Left ventricle myocardium superior (tissue), 1 donor: ENCODE measurements at regions not wholly inside any gene's neighbourhood (a gene's known extent, or its start where the extent isn't known, plus 50 kb on each side); places are given as distances from the start of the nearest gene placed in this dataset.

Source experiments
- ATAC-seq: fragments of 200-7000 bp; cut with Tn5 transposase; one replicate; pipeline ENCODE4 v1.9.1; 2020; ENCODE audit warnings: mild to moderate bottlenecking, moderate library complexity
- DNase-seq: peaks from one replicate; pipeline ENCODE4 v3.0.0-alpha.2; 2020
- intact Hi-C: fragments of 100-400 bp; cut with micrococcal nuclease; formaldehyde crosslinking; loops from one replicate; pipeline ENCODE4 v1.11.0; 2022
- donor health status: DM: no; HTN: yes; CAD: no; lungs with severe emphysema.

DNA sequence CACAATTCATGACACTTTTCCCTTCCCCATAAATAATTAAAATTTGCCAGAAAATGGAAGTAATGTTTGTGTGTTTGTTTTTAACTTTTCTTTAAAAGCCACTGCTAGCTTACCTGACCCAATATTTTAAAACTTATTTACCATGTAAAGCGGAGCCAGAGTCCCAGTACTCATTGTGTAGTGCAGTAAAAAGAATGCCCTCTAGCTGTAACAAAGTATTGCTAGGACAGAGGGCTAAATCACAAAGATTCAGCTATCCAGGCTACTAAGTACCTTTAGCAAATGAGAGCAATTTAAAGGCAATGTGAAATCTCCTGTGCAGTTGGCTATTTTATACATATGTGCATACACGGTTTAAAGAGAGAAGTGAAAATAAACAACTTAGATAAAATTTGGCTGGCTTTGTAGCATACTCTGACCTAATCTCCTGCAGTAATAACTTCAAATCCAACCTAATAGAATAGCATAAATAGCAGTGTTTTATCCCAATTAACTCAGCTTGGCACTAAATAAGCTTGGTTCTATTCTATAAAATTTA, 997.4 kb upstream of the PIK3C3 start:
- no peak for DNase-seq
- ATAC-seq = no peak
- intact Hi-C loops = no loop called here

DNA sequence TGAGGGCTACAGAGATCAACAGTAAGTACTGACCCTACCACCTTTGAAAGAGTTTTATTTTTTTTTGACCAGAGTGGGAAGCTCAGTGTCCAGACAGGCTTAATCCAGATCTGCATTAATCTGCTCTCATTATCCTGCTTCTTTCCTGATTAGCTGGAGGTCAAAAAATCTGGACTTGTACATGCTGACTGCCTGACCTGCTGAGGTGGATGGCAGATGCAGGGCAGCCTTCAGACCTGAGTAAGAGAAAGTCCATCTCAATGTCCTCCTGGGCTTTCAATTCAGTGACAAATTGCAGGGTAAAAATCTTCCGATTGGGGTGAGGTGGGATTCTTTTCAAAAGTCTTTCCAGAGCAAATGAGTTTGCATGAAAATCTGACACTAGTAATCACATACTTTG, 998.8 kb upstream of the PIK3C3 start:
- intact Hi-C loops = no loop called here
- DNase-seq (no peak), ATAC-seq (no peak)

DNA sequence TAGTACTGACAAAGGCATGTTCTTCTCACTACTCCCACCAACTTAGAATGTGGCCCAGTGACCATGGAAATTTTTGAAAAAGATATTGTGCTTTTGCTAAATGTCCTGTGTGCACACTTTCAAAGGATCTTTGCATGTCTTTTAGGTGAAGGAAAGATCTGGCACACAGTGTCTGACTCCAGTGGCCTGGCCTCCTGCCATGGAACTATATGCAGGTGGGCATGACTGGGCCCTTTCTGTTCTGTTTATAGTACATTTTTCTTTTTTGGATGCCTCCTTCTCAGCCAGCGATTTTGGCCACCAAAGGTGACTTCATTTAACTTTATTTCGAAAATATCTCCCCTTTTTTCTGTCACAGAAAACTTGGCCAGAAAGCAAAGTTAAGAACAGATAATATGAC, 999.7 kb upstream of the PIK3C3 start:
- DNase-seq = no peak
- ATAC-seq = no peak
- intact Hi-C loops = no loop called here

DNA sequence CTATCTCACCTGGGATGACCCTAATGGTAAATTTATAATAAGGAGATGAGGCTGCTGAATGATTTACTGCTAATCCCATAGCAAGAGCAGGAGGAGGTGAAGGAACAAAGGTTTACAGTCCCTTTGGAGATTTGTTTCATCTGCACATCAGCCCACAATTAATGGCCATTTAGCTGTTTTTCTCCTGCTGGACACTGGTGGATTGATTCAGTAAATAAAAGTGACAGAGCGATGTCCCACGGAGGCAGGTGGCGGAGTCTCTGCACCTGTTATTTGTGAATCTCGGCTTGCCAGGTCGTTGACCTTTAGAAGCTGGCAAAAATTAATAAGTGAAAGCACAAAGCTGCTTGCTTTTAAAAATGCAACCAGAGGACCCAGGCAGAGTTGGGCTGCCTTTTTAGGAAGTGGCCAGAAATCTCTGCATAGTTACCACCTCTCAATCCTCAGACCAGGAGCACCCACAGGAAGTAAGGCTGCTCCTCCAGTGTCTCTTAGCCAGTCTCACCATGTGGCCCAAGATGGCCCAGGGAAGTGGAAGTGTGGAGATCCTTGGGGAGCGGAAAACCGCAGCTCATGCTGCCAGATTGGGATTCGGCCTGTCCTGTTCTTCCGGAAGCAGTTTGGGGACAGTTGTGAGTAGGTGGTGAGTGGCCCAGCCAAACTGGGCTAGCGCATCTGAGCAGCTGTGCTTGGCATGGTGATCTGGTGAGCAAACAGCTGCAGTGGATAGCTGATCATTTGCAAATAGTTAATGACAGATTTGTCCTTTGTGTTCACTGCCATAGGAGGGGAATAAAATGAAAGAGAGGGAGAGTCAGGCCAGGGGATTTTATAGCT, 1005.7 kb upstream of the PIK3C3 start:
- no peak for DNase-seq
- intact Hi-C loops = no loop called here
- ATAC-seq = no peak

DNA sequence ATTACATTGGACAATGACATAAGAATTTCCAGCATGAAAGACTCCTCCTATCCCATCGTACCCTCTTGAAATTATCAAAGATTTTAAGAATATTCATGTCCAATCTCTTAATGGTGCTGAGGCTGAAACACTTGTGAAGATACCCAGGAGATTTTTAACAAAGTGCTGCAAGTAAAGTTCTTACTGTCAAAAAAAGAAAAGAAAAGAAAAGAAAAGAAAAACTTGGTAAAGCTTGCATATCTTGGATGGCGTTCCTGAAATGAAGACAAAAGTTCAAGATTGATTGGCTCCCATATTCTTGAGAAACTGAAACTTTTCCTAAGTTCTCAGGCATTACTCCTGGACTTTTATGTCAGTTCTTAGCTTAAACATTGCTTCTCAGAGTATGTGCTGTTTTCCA, 1010.5 kb upstream of the PIK3C3 start:
- DNase-seq = no peak
- intact Hi-C loops = no loop called here
- no peak for ATAC-seq

DNA sequence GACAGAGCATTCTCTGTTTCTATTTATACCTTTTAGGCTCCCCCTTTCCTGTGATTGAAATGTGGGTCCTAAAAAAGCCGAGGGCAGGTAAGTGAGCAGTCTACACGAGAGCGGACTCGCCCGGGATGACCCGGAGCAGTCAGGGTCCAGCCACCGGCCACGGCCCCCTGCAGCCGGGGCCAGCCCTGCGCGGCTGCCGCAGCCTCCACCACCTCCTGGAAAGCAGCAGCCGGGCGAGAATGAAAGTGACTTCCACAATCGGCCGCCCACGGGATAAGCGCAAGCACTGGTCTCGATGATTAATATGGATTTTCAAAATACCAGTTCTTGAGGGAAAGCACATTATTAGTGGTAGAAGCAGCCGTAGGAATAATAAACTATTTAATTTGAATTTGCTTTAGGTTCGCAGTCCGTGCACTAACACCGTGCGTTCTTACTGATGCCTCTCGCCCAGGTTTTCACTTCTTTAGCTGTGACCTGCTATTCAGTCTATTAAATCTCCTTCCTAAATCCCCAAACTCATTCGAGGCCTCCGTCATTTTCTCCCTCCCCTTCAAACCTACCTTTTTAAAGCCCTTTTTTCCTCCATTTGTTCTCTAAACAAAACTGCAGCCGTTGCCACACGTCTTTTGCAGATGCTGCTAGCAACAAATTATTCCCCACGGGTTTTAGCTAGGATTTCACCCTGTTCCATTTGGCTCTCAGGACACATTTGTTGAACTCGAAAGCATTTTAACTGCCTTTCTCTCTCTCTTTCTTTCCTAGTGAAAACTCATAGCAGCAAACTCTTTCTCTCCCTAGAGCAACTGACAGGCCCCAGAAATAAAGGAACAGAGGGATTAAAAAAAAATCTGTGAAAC, 1015.1 kb upstream of the PIK3C3 start:
- DNase-seq (no peak), ATAC-seq (no peak)
- intact Hi-C loops = no loop called here

DNA sequence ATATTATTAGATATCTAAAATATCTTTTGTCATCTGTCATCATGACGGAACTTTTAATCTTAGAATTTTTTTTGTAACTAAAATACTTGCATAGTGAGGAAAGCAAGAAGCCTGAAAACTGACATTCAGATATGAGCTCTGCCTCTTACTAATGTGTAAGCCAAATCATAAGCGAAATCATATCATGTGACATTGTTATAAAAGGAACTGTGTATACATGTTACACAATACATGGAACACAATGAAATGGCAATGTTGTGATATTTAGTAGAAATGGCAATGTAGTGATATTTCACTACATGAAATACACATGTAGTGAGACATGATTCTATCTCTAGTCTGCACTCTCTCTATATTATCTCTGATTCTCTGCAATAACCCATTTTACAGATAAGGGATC, 1016.4 kb upstream of the PIK3C3 start:
- intact Hi-C loops = no loop called here
- no peak for ATAC-seq
- DNase-seq = no peak

DNA sequence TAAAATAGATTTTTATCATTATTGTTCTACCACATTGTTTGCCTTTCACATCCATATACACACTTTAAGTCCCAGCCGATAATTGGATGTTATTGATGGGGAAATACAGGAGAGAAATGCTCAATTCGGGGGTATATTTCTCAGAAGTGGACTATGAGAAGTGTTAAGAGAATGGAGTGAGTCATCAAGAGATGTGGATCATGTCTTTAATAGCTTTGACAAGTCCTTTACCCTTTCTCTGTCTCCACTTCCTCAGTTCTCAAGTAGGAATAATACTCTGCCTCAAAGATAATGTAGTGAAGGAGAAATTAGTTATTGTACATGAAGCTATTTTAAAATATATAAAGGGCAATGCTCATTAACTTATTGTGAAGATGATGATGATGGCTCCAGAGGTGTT, 1017.6 kb upstream of the PIK3C3 start:
- intact Hi-C loops = no loop called here
- ATAC-seq (no peak), DNase-seq (no peak)

DNA sequence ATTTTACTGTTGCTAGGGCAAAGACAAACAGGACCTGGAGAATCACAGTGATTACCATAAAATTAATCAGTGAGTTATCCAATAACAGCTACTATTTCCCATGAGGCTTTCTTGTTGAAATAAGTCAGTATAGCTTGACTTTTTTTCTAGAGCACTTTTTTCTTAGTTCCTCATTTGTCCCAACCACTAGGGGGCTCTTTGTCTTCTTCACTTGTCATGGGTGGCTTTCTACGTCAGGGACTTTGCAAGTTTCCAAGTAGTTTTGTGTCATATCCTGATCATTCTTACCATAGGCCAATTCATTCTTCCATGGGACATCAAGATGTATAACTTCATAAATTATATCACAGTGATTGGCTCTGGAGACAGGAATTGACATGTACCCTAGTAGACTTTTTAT, 1019.6 kb upstream of the PIK3C3 start:
- intact Hi-C loops = no loop called here
- ATAC-seq (no peak), DNase-seq (no peak)

DNA sequence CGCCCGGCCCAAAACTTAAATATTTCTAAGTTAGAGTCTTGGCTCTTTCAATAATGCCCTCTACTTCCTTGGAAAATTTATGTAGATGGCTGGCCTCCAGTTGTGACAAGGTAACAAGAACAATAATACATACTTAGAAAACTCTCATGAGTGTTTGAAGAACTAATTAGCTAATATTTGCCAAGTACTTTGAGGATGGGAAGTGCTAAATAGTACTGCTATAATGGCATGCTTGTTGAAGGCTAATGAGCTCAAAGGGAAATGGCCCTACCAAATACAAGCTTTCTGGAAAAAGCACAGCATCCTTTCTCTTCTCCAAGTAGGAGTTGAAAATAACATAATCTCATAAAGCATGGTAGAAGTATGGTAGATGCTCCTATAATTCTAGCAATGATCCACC, 1022.2 kb upstream of the PIK3C3 start:
- intact Hi-C loops = no loop called here
- no peak for DNase-seq
- no peak for ATAC-seq

DNA sequence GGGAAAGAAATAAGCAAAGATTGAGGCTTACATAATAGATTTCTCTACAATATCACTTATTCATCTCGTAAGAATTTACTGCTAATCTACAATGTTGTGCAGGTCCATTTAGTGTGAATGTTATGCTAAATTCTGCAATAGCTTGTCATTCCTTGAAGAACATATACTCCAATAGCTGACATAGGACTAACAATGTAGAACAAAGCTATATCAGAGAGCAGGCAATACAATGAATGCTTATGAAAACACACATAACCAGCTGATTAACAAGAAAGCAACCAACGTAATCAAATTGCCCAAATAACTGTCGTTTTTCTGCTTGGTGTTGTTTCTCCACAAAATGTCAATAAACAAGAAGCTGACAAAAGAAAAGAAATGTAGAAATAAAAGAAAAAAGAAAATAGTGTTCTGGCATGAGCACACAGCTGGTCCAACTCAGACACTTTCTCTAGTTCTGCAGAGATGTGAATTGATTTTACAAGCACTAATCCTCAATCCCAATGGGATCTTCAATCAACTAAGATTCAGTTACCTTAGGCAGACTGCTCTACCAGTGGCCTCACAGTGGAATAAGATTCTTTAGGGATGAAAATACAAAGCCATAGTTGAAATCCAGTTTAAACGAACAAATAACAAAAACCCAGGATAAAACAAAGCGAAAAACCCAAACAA, 1024.7 kb upstream of the PIK3C3 start:
- no peak for ATAC-seq
- DNase-seq = no peak
- intact Hi-C loops = no loop called here

DNA sequence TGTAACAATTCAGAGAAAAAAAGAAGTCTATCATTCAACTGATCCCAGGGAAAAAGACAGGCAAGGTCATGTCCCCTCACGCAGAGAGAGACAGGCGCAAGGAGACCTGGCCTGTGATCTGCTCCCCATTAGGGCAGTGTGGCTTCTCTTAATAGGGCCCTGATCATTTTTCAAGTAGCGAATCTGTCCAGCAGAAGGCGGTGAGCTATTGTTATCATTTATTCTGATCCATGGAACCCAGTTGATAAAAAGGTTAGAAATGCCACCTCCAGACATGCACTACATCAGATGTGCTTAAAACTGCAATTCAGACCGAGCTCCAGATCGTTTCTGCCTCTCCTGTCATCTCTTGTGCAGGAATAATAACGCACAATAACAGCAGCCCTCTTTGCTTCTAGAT, 1025.6 kb upstream of the PIK3C3 start:
- ATAC-seq (no peak), DNase-seq (no peak)
- intact Hi-C loops = no loop called here

DNA sequence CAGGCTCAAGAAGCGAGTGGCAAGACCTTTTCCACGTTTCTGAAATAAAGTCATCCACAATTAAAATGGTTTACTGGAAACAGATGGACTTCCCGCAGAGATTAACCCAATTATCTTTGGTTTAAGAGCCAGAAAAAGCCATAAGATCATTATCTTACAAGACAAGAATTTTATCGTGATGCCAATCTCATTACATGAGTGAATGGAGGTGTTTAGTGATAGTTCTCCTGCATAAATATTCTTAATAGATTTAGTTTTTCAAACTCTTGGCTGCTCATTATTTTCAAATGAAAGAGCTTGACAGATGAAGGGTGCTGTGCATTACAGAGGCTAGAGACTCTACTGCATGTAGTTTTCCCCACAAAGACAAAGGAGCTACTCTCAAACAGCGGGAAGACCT, 1028.4 kb upstream of the PIK3C3 start:
- DNase-seq (no peak), ATAC-seq (no peak)
- intact Hi-C loops = no loop called here

DNA sequence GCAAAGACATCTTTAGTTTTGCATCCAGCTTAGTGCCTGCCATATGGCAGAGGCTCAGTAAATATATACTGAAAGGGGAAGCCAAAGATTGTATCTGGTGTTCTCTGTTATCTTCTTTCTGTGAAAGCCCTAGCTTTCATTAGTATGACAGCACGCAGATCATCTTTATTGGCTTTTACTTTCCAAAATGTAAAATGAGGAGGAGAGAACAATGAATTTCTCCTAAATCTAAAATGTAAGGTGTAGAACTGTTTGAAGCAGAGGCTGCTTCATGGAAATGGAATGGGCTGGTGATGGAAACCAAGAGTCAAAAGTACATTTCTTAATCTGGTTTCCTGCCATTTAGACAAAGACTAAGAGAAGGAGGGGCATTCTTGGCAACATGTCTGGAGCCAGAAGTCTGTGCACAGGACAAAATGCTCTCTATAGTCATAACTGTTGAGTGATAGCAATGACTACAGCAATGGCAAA, 1029.9 kb upstream of the PIK3C3 start:
- intact Hi-C loops = no loop called here
- ATAC-seq = no peak
- DNase-seq = no peak

DNA sequence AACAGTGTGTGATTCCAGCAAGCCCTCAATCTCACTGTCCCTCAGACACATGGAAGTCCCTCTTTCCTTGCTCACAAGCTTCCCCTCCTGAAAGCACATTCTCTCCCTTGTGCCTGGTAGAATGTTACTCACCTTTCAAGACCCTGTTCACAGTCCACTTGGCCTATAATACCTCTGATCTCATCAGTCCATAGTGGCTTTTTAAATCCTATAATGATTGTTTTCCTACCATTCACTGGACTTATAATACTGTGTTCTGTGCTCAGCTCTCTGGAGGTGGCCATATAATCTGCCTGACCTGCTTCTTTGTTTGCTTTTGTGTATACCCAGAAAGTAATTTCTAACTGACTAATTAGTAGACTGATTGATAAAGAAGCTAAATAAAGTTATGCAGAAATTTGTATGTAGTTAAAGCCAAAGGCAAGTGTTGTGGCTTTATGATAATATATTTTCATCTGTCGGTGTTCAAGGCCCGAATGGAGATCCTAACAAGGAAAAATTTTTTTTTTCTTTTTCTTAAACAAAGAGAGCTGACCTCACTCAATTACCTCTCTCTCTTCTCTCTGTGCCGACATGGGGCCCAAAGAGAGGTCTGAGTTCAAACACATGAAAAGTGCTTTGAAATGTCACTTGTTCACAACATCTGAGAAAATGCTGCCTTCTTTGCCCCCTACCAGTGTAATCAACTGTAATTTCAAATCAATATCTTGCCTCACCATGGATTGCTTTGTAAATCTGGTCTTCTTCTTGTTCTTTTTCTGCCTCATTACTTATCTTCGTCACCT, 1033.0 kb upstream of the PIK3C3 start:
- no peak for ATAC-seq
- no peak for DNase-seq
- intact Hi-C loops = no loop called here

DNA sequence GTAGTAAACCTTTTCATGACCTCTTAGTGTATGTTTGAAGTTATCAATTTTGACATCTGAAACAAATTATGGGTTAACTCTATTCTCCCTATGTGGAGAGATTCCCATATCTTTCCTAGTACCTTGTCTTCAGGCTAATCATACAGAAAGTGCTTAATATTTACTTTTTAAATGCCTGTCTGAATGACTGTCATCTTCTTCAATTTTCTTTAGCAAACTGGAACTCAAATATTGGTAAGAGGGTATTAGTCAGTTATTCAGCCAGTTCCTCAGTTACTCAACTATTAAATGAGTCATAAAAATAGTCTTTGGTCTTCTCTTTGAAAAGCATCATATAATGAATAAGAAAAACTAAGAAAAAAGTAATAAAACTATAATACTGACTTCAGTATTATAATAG, 1038.0 kb upstream of the PIK3C3 start:
- intact Hi-C loops = no loop called here

DNA sequence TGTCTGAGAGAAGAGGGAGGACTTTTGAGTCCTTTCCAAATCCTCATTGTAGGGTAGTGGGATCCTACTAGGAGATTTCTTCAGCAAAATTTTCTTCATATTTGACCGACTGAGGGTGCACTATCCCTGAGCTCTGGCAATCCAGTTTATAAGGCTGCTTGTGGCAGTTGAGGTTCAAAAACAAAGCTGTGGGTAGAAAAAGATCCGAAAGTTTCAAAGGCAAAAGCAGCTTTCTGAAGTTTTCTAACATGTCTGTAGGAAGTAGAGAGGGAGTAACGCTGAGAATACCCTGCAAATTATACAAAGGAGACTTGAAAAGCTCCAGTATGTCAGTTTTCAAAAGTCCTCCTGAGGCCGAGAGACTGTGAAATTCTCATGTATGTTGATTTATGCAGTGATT, 1039.3 kb upstream of the PIK3C3 start:
- no peak for DNase-seq
- intact Hi-C loops = no loop called here
- no peak for ATAC-seq

More for the DNA sequence above, 1038.0 kb upstream of the PIK3C3 start:
- DNase-seq = no peak
- ATAC-seq = no peak

DNA sequence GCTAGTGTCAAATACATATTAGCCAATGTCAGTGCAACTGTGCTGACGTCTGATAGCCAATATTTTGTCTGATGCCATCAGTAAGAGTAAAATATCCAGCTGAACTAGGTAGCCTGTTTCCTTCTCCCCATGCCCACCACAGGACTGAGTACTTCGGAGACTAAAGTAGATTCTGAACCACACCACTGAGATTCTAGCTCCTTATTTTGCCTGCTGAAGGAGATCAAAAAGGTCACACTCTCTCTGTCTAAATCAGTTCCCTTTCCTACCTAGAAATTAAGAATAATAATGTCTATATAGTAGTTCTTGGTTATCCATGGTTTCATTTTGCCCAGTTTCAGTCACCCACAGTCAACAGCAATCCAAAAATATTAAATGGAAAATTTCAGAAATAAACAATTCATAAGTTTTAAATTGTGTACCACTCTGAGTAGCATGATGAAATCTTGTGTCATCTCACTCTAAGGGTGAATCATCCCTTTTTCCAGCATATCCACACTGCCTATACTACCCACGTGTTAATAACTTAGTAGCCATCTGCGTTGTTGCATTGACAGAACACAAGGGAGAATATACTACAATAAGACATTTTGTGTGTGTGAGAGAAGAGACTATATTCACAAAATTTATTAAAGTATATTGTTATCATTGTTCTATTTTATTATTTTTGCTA, 1043.3 kb upstream of the PIK3C3 start:
- ATAC-seq = no peak
- intact Hi-C loops = no loop called here

DNA sequence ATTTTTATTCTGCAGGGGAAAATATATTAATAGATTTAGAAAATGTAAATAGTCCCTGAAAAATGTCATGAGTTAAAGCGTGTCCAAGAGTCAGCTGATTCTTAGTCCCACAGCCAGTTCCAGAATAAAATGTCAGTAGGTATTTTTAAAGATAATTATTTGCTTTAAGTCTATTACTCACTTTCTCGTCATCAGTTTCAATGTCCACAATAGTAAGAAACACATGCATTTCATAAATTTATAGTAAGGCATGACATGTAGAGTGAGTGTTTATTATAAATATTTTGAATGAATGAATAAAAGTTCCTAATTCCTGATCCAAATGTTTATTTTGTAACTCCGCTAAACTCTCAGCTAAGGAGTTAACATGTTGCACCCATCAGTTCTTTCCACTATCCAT, 1044.0 kb upstream of the PIK3C3 start:
- DNase-seq (no peak), ATAC-seq (no peak)
- intact Hi-C loops = no loop called here

More for the DNA sequence above, 1043.3 kb upstream of the PIK3C3 start:
- DNase-seq = no peak
